Neural cell (in vitro differentiated cells): ENCODE measurements at regions not wholly inside any gene's neighbourhood (a gene's known extent, or its start where the extent isn't known, plus 50 kb on each side); places are given as distances from the start of the nearest gene placed in this dataset.

Experiments
- H2AFZ ChIP-seq: fragments of 200-600, 300-800 bp; sonication (generic), shearing (Covaris generic); 2 replicates; pipeline ENCODE4 v1.6.0; 2014; ENCODE audit warnings: low read depth, mild to moderate bottlenecking, antibody characterized with exemption, low read length, moderate library complexity
- H3F3A ChIP-seq: fragments of 200-600 bp; shearing (Covaris generic); 2 replicates; pipeline ENCODE4 v1.6.1; 2016; ENCODE audit warnings: mild to moderate bottlenecking, moderate library complexity, mixed read lengths, antibody characterized with exemption, low read length; ENCODE audit not compliant: insufficient read depth, poor library complexity, severe bottlenecking
- H3K27ac ChIP-seq: fragments of 200-600, 300-800 bp; sonication (generic), shearing (Covaris generic); 2 replicates; pipeline ENCODE4 v1.5.1; 2014; ENCODE audit warnings: mild to moderate bottlenecking, low read length, moderate library complexity
- H3K27me3 ChIP-seq: fragments of 300-800, 200-600 bp; sonication (generic), shearing (Covaris generic); 2 replicates; pipeline ENCODE4 v1.6.0; 2014; ENCODE audit warnings: mild to moderate bottlenecking, low read depth, low read length, moderate library complexity; ENCODE audit not compliant: insufficient read depth
- H3K36me3 ChIP-seq: fragments of 300-800, 200-600 bp; sonication (generic), shearing (Covaris generic); 2 replicates; pipeline ENCODE4 v1.5.1; 2014; ENCODE audit warnings: mild to moderate bottlenecking, antibody characterized with exemption, low read length, moderate library complexity; ENCODE audit not compliant: insufficient read depth
- H3K4me2 ChIP-seq: fragments of 300-800, 200-600 bp; sonication (generic), shearing (Covaris generic); 2 replicates; pipeline ENCODE4 v1.6.0; 2014; ENCODE audit warnings: mild to moderate bottlenecking, low read length
- H3K4me3 ChIP-seq: fragments of 300-800, 200-600 bp; sonication (generic), shearing (Covaris generic); 2 replicates; pipeline ENCODE4 v1.5.1; 2014; ENCODE audit warnings: mild to moderate bottlenecking, low read length, moderate library complexity
- H3K79me2 ChIP-seq: fragments of 200-600 bp; shearing (Covaris generic); replicated peaks from 2 replicates; pipeline ENCODE4 v1.6.0; 2014; ENCODE audit warnings: mild to moderate bottlenecking, low read length, moderate library complexity; ENCODE audit not compliant: insufficient read depth
- H3K9ac ChIP-seq: fragments of 300-800, 200-600 bp; sonication (generic), shearing (Covaris generic); 2 replicates; pipeline ENCODE4 v1.6.1; 2016; ENCODE audit warnings: mild to moderate bottlenecking, low read length, mixed read lengths
- H3K9me2 ChIP-seq: fragments of 200-600 bp; shearing (Covaris generic); 2 replicates; pipeline ENCODE4 v1.6.1; 2016; ENCODE audit warnings: mild to moderate bottlenecking, low read length, mixed read lengths; ENCODE audit not compliant: insufficient read depth
- H3K9me3 ChIP-seq: fragments of 200-600, 300-800 bp; sonication (generic), shearing (Covaris generic); 2 replicates; pipeline ENCODE4 v1.6.1; 2016; ENCODE audit warnings: mild to moderate bottlenecking, mixed run types, low read length, moderate library complexity, mixed read lengths
- H4K20me1 ChIP-seq: fragments of 200-600 bp; shearing (Covaris generic); 2 replicates; pipeline ENCODE4 v1.6.1; 2016; ENCODE audit warnings: mild to moderate bottlenecking, mixed run types; ENCODE audit not compliant: insufficient read depth
- CTCF ChIP-seq: fragments of 450-650 bp; IDR thresholded peaks from 2 replicates; pipeline ENCODE4 v1.5.1; 2014; ENCODE audit warnings: antibody characterized with exemption, mild to moderate bottlenecking, moderate library complexity; ENCODE audit not compliant: poor library complexity, severe bottlenecking
- EP300 ChIP-seq: fragments of 450-650 bp; conservative IDR thresholded peaks from 2 replicates; pipeline ENCODE4 v1.6.1; 2014; ENCODE audit warnings: antibody characterized with exemption, mild to moderate bottlenecking, moderate library complexity; ENCODE audit not compliant: poor library complexity, severe bottlenecking
- EZH2 ChIP-seq: fragments of 200-600, 300-800 bp; shearing (Covaris generic), sonication (generic); IDR thresholded peaks from 2 replicates; pipeline ENCODE4 v1.6.1; 2014; ENCODE audit warnings: antibody characterized with exemption, low read length, borderline replicate concordance, mild to moderate bottlenecking; ENCODE audit not compliant: insufficient read depth, poor library complexity, severe bottlenecking
- MXI1 ChIP-seq: fragments of 450-650 bp; conservative IDR thresholded peaks from 2 replicates; pipeline ENCODE4 v1.6.1; 2014; ENCODE audit warnings: antibody characterized with exemption, mild to moderate bottlenecking; ENCODE audit not compliant: poor library complexity, severe bottlenecking
- POLR2AphosphoS5 ChIP-seq: IDR thresholded peaks from 2 replicates; pipeline ENCODE4 v1.6.1; 2012
- RAD21 ChIP-seq: fragments of 450-650 bp; conservative IDR thresholded peaks from 2 replicates; pipeline ENCODE4 v1.6.1; 2014; ENCODE audit warnings: antibody characterized with exemption, mild to moderate bottlenecking, moderate library complexity
- SMC3 ChIP-seq: fragments of 450-650 bp; conservative IDR thresholded peaks from 2 replicates; pipeline ENCODE4 v1.6.1; 2014; ENCODE audit warnings: antibody characterized with exemption, mild to moderate bottlenecking, moderate library complexity; ENCODE audit not compliant: poor library complexity
- TAF1 ChIP-seq: IDR thresholded peaks from 2 replicates; pipeline ENCODE4 v1.6.1; 2012; ENCODE audit warnings: low read depth
- TF ChIP-seq, protein P1 (sequence below): IDR thresholded peaks from 2 replicates; pipeline ENCODE4 v1.6.1; 2012; ENCODE audit warnings: borderline replicate concordance

DNA sequence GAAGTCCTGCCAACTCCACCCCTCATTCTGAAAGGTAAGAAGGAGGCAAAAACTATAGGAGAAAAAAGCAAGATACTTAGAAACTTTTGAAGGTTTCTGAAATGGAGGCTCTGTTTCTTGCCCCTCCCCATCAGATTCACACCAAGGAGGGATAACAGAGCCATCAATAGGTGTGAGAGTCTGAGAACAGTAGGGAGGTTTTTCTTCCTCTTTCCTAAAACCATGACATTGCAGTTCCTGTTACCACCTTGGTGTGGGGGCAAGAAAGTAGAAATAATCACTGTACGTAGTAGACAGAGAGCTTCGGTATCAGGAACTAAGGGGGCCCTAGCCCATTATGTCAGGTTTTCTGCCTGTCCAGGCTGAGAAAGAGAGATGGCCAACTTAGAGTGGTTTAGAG lies 333.3 kb upstream of the SYNCRIP start:
- H3K27ac ChIP-seq, result no peak overlapping the region
- H3K9me3 ChIP-seq, result no peaks in the 10 kb centered on the region
- no peaks in the 10 kb centered on the region for H3F3A ChIP-seq
- H3K4me3 ChIP-seq, result no peak overlapping the region
- H3K27me3 ChIP-seq, result no peaks in the 10 kb centered on the region
- H3K9ac ChIP-seq, result no peak overlapping the region
- no peak overlapping the region for H2AFZ ChIP-seq
- no peaks in the 10 kb centered on the region for H4K20me1 ChIP-seq
- no peaks in the 10 kb centered on the region for H3K79me2 ChIP-seq
- H3K4me2 ChIP-seq, result no peak overlapping the region
- no peaks in the 10 kb centered on the region for H3K9me2 ChIP-seq
- no peak for TF ChIP-seq EP300
- no peak for TF ChIP-seq TAF1
- TF ChIP-seq POLR2AphosphoS5, result no peak
- no peak for TF ChIP-seq MXI1
- no peak for TF ChIP-seq EZH2
- TF ChIP-seq, protein P1, sequence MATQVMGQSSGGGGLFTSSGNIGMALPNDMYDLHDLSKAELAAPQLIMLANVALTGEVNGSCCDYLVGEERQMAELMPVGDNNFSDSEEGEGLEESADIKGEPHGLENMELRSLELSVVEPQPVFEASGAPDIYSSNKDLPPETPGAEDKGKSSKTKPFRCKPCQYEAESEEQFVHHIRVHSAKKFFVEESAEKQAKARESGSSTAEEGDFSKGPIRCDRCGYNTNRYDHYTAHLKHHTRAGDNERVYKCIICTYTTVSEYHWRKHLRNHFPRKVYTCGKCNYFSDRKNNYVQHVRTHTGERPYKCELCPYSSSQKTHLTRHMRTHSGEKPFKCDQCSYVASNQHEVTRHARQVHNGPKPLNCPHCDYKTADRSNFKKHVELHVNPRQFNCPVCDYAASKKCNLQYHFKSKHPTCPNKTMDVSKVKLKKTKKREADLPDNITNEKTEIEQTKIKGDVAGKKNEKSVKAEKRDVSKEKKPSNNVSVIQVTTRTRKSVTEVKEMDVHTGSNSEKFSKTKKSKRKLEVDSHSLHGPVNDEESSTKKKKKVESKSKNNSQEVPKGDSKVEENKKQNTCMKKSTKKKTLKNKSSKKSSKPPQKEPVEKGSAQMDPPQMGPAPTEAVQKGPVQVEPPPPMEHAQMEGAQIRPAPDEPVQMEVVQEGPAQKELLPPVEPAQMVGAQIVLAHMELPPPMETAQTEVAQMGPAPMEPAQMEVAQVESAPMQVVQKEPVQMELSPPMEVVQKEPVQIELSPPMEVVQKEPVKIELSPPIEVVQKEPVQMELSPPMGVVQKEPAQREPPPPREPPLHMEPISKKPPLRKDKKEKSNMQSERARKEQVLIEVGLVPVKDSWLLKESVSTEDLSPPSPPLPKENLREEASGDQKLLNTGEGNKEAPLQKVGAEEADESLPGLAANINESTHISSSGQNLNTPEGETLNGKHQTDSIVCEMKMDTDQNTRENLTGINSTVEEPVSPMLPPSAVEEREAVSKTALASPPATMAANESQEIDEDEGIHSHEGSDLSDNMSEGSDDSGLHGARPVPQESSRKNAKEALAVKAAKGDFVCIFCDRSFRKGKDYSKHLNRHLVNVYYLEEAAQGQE, result no peak
- TF ChIP-seq RAD21, result no peak
- TF ChIP-seq SMC3, result no peak
- TF ChIP-seq CTCF, result no peak
- no peaks in the 10 kb centered on the region for H3K36me3 ChIP-seq

DNA sequence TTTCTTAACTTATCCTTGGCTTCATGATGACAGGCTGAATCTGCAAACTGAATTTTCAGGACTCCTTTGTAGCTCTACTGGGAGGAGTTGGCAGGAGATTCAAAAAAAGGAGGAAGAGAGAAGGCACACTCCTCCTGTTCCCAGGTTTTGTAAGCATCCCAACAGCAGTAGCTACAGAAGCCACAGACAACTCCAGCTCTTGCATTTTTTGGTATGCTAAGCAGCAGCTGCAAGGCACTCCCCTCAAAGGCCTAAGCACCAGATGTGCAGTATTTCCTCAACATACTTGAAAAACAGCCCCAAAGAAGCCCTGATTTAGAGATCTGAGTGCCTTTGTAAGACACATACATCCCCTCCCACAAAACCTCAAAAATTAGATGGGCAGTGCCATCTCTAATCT lies 328.6 kb upstream of the SYNCRIP start:
- H3K4me2 ChIP-seq, result no peak overlapping the region
- H3K79me2 ChIP-seq, result no peaks in the 10 kb centered on the region
- H3K27me3 ChIP-seq, result no peaks in the 10 kb centered on the region
- H4K20me1 ChIP-seq, result no peaks in the 10 kb centered on the region
- H3K4me3 ChIP-seq, result no peak overlapping the region
- no peak overlapping the region for H3K9ac ChIP-seq
- H3K9me3 ChIP-seq, result no peaks in the 10 kb centered on the region
- TF ChIP-seq, protein P1, result no peak
- TF ChIP-seq POLR2AphosphoS5 (no peak), CTCF (no peak), SMC3 (no peak), EP300 (no peak), MXI1 (no peak), TAF1 (no peak), RAD21 (no peak), EZH2 (no peak)
- H3F3A ChIP-seq, result no peaks in the 10 kb centered on the region
- no peaks in the 10 kb centered on the region for H3K36me3 ChIP-seq
- no peak overlapping the region for H2AFZ ChIP-seq
- H3K27ac ChIP-seq, result no peak overlapping the region
- H3K9me2 ChIP-seq, result no peaks in the 10 kb centered on the region
